ENCODE measurements at regions not wholly inside any gene's neighbourhood (a gene's known extent, or its start where the extent isn't known, plus 50 kb on each side); places are given as distances from the start of the nearest gene placed in this dataset.

DNA sequence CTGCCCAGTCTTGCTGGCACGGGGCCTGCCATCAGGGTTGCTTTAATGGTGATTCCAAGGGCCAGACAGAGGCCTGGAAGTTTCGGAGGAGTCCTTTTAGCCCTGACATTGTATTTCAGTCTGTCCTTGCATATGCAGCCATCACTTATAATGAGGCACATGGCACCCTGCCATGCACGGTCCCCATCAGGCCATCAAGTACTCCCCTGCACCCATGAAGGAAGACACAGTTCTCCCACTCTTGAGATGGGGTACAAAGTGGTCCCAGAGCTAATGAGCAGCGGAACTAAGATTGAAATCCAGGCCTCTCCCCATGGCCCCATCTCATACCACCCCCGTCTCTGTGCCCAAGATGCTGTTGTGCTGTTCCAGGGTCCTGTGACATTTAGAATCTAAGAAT is 596.6 kb downstream of the PTPRU start:
- Mint-ChIP-seq H3K4me1 (no peaks in the 10 kb centered on the region), H3K27ac (no peak overlapping the region), H3K9me3 (no peaks in the 10 kb centered on the region), H3K36me3 (no peaks in the 10 kb centered on the region), H3K4me3 (no peak overlapping the region), H3K27me3 (peaks cover 3% of the 10 kb centered on the region)

DNA sequence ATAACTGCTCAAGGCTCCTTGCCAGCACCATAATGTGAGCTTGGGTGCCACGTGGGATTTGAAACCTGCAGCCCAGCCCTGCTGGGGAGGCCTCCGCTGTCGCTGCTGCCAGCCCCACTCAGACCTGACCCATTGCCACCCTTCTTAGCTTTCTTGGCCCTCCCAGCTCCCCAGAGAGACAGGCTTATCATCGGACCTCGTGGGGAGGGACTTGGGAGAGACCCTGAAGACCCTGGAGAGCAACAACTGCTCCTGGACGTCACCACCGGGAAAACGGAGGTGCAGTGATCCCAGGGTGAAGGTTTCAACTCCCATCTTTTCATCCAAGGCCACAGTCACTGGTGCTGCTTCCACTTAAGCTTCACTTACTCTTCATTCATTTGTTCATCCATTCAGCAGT is 596.1 kb downstream of the PTPRU start:
- H3K9me3 Mint-ChIP-seq, result no peaks in the 10 kb centered on the region
- no peak overlapping the region for H3K4me3 Mint-ChIP-seq
- peaks cover 3% of the 10 kb centered on the region for H3K27me3 Mint-ChIP-seq
- H3K27ac Mint-ChIP-seq, result no peak overlapping the region
- no peaks in the 10 kb centered on the region for H3K36me3 Mint-ChIP-seq
- no peaks in the 10 kb centered on the region for H3K4me1 Mint-ChIP-seq

DNA sequence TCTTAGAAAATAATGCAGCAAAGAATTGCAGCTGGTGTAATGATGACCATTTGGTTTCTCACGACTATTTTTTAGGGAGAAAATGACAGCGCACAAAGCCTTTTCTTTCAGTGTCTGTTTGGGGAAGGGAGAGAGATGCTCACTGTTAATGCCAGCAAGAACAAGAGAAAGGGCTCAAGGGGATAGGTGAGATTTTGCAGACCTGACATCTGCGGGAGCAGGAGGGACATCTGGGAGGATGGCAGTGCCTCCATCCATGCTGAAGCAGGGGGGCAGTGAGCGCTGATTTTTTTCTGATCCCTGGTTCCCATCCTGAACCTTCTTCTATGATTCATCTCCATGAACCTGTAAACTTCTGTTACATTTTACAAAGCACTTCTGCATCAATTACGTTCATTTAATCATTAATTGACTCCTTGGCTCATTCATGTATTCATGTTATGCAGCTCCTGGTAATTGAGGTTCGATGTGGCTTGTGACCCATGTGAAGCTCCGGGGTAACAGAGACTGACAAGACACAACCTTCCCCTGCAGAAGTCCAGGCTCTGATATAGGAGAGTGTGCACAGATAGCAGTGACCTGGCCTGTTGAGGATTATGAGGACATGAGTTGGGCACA is 595.3 kb downstream of the PTPRU start:
- Mint-ChIP-seq H3K4me3 (no peak overlapping the region), H3K9me3 (no peaks in the 10 kb centered on the region), H3K36me3 (no peaks in the 10 kb centered on the region), H3K27me3 (peaks cover 4% of the 10 kb centered on the region), H3K4me1 (no peaks in the 10 kb centered on the region), H3K27ac (no peak overlapping the region)

DNA sequence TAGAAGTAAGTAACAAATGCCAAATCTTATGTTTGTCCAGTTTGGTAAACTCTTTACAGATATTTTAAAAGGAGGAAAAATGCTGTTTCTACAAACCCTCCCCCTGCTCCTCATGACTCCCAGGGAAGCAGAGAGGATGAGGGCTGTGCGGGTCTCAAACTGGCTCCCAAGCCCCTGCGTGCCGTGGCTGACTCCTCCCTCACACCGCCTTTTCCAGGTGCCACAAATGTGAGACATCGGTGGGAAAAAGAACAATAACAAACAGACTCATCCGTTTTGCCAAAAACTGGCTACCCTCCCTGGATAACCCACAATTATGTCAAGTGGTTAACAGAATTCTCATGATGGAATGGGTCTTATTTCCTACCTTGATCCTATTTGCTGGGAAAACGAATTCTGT is 594.6 kb downstream of the PTPRU start:
- no peak overlapping the region for H3K4me3 Mint-ChIP-seq
- no peaks in the 10 kb centered on the region for H3K36me3 Mint-ChIP-seq
- H3K27me3 Mint-ChIP-seq, result peaks cover 4% of the 10 kb centered on the region
- H3K9me3 Mint-ChIP-seq, result no peaks in the 10 kb centered on the region
- no peaks in the 10 kb centered on the region for H3K4me1 Mint-ChIP-seq
- no peak overlapping the region for H3K27ac Mint-ChIP-seq

DNA sequence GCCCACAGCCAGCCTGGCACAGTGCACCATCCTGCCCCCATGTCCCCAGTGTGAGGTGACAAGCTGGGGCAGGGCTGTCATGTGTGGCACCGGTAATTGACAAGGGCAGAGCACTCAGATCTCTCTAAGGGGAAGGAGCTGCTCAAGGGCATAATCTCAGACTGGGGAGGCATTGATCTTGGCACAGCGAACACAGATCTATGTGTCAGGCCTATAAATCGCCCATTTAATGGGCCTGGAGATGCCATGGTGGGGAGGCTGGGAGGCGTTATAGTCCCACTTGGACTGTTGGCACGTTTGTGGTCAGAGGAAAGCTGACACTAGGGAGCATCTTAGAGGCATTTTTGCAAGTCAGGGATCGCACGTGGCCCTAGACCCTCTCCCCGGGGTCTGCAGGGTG is 594.1 kb downstream of the PTPRU start:
- H3K4me1 Mint-ChIP-seq, result no peaks in the 10 kb centered on the region
- H3K27ac Mint-ChIP-seq, result no peak overlapping the region
- H3K27me3 Mint-ChIP-seq, result peaks cover 4% of the 10 kb centered on the region
- no peaks in the 10 kb centered on the region for H3K9me3 Mint-ChIP-seq
- no peaks in the 10 kb centered on the region for H3K36me3 Mint-ChIP-seq
- no peak overlapping the region for H3K4me3 Mint-ChIP-seq

DNA sequence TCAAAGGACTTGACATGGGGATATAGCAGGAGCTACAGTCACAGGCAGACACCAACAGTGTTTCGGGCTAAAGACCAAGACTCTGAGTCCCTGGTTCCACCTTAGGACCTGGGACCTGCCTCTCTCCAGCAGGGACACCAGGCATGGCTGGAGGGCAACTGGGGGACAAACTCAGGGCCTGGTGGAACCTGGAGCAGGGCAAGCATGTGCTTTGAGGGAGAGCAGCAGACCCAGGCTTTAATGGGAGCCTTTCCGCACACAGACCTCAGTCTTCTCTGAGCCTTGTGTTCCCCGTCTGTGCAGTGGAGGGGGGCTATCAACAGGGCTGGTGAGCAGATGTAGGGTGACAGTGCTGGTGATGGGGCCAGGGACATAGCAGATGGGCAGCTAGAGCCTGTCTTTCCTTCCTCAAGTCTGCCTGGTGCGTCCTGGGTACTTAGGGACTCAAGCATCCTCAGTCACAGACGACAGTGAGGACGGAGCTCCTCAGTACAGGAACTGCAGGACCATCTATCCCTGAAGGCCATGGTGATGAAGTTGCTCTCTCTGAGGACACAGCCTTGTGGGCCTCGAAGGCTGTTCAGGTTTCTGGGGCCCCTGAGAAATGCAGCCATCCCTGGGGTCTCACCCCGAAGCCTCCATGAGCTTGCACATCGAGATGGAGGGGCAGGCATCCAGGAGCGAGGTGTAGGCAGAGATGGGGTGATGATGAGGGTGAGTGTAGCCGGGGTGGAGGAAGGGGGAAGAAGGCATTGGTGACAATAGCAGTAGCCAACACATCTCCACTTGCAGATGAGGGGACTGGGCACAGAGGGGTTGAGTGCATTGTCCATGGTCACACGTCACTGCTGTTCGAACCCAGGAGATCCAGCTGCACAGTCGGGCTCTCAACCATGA is 593.4 kb downstream of the PTPRU start:
- H3K27me3 Mint-ChIP-seq, result peaks cover 4% of the 10 kb centered on the region
- no peak overlapping the region for H3K4me3 Mint-ChIP-seq
- no peaks in the 10 kb centered on the region for H3K4me1 Mint-ChIP-seq
- H3K9me3 Mint-ChIP-seq, result no peaks in the 10 kb centered on the region
- no peaks in the 10 kb centered on the region for H3K36me3 Mint-ChIP-seq
- no peak overlapping the region for H3K27ac Mint-ChIP-seq

DNA sequence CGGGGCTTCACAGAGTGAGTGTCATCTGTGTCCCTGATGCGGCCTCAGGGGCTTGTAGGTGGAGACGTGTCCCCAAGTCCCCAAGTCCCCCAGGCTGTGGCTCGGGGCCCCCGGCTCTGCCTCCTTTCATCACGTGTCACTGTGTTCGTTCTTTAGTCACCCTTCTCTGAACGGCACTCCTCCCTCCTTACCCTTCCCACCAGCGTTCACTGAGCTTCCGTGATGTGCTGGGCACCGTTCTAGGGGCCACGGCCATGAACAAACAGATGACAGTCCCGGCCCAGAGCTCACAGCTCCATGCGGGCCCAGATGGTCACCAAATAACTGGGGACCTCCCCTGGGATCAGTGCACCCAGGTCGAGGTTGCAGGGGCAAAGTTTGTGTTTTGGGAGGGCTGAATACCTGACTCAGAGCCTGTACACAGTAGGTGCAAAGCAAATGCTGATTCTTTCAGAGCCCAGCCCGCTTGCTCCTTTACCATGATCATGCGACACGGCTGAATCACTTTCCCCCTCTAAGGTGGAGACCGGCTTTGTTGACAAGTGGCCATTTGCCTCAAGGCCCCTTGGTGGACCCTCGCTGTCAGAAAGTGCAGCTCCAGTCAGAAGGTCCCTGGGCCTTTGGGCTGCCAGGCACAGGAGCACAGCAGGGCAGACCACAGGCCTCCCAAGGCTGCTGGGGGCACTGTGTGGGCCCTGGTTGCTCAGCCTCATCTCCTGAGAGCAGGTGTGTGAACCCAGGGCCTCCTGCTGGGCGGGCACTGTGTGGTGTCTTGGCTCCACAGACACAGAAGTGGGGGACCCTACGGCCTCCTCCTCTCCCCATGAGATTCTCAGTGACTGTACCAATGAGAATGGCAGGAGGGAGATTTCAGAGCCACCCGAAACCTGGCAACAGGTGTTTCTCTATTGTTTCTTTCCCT is 592.5 kb downstream of the PTPRU start:
- Mint-ChIP-seq H3K27ac (no peak overlapping the region), H3K4me3 (no peak overlapping the region), H3K4me1 (no peaks in the 10 kb centered on the region), H3K27me3 (peaks cover 6% of the 10 kb centered on the region), H3K36me3 (no peaks in the 10 kb centered on the region), H3K9me3 (no peaks in the 10 kb centered on the region)

DNA sequence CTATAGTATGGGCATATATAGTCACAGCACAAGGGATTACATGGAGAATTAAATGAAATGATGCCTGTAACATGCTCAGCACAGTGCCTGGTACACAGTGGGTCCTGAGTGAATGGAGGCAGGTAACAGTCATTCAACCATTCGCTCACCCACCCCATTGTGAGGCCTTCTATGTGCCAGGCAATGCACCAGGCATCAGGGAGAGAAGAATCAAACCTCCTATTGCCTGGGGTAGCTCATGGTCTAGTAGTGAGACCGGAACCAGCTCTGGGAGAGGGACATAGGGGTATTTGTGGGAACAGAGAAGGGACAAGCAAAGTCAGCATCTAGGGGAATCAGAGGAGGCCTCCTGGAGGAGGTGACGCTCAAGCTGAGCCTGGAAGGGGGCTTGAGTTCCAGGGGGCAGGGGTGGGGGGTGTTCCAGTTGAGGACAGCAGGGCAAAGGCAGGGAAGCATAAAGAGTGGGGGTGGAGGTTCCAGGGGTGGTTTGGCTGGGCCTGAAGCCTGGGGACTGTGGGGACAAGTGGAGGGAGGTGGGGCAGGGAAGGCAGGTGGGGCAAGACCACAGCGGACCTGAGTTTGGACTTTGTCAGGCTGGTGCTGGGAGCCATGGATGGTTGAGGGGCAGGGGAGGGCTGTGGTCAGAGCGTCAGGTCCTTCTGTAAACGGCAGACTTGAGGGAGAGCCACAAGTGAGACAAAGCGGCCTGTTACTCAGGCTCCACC is 591.6 kb downstream of the PTPRU start:
- H3K36me3 Mint-ChIP-seq, result no peaks in the 10 kb centered on the region
- H3K27me3 Mint-ChIP-seq, result peaks cover 8% of the 10 kb centered on the region
- H3K4me3 Mint-ChIP-seq, result no peak overlapping the region
- no peak overlapping the region for H3K27ac Mint-ChIP-seq
- no peaks in the 10 kb centered on the region for H3K4me1 Mint-ChIP-seq
- no peaks in the 10 kb centered on the region for H3K9me3 Mint-ChIP-seq

DNA sequence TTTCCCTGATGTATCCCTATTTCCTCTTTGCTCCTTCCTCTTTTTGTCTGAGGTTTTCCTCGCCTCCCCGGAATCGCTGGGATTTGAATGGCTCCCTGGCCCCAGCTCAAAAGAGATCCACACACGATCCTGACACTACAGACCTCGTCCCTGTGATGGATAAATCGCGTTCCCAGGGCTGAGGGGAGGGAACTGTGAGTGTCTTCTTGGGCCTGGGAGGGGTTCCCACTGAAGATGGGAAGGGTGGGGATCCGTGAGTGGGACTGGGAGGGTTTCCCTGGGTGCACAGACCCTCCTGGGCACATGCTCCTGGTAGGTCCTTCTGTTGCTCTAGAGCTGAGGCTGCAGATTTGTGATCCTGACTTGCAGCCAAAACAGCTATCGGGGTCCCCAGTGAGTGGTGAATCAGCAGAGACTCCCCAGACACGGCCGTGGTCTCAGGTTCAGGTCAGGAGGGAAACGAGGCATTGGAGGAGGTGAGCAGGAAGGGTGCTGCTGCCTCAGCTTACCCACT is 591.0 kb downstream of the PTPRU start:
- peaks cover 9% of the 10 kb centered on the region for H3K27me3 Mint-ChIP-seq
- H3K27ac Mint-ChIP-seq, result no peak overlapping the region
- H3K4me1 Mint-ChIP-seq, result no peaks in the 10 kb centered on the region
- no peak overlapping the region for H3K4me3 Mint-ChIP-seq
- no peaks in the 10 kb centered on the region for H3K9me3 Mint-ChIP-seq
- no peaks in the 10 kb centered on the region for H3K36me3 Mint-ChIP-seq

DNA sequence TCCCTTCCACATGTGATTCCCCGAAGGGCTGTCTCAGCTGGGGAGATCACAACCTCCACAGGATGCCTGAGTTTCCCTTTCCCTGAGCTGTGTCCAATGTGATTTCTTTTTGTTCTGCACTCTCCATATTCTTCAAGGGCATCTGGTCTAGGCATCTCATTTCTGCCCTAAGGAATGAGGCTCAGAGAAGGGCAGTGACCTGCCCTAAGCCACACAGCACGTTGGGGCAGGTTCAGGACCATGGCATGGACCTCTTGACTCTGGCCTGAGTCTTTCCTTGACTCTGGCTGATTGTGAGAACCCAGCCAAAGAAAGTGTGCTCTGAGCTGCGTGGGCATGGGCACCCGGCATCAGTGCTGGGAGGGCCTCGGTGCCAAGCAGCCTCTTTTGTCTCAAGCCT is 590.3 kb downstream of the PTPRU start:
- Mint-ChIP-seq H3K36me3 (no peaks in the 10 kb centered on the region), H3K27ac (no peak overlapping the region), H3K27me3 (peaks cover 7% of the 10 kb centered on the region), H3K9me3 (no peaks in the 10 kb centered on the region), H3K4me3 (no peak overlapping the region), H3K4me1 (no peaks in the 10 kb centered on the region)

DNA sequence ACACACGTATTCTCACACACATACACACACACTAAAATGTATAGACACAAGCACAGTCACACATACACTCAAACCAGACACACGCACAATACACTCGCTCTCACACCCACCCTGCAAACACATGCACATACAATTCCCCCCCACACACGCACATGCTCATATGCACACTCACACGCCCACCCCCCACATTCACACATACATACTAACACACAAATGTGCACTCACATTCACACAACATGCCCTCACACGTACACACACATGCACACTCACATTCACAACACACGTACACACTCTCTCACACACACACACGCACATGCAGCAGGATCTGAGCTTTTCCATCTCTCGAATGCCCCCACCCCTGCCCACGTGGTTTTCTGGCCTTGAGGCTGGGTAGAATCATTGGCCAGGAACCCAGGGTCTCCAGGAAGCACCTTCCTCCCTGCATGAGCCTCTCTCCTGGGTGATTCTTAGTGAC is 589.7 kb downstream of the PTPRU start:
- Mint-ChIP-seq H3K27me3 (peaks cover 13% of the 10 kb centered on the region), H3K27ac (no peak overlapping the region), H3K4me1 (no peaks in the 10 kb centered on the region), H3K9me3 (no peaks in the 10 kb centered on the region), H3K36me3 (no peaks in the 10 kb centered on the region), H3K4me3 (no peak overlapping the region)

DNA sequence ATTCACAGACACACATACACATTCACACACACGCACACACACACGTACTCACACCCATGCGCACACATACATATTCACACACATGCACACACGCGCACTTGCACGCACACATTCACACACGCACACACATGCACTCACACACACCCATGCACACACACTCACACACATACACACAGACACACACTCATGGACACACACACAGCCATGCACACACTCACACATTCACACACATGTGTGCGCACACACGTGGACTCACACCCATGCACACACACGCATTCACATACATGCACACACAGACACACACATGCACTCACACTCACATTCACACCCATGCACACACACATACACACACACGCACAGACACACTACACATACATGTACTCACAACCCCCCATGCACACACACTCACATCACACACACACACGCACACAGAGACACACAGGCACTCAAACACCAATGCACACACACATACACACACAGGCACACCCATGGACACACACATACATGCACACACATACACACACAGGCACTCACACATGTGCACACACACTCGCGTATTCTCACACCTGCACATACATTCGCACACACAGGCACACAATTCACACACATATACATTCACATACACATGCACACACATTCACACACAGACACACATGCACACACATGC is 589.1 kb downstream of the PTPRU start:
- Mint-ChIP-seq H3K27me3 (peaks cover 15% of the 10 kb centered on the region), H3K27ac (no peak overlapping the region), H3K4me3 (no peak overlapping the region), H3K9me3 (no peaks in the 10 kb centered on the region), H3K4me1 (no peaks in the 10 kb centered on the region), H3K36me3 (no peaks in the 10 kb centered on the region)

DNA sequence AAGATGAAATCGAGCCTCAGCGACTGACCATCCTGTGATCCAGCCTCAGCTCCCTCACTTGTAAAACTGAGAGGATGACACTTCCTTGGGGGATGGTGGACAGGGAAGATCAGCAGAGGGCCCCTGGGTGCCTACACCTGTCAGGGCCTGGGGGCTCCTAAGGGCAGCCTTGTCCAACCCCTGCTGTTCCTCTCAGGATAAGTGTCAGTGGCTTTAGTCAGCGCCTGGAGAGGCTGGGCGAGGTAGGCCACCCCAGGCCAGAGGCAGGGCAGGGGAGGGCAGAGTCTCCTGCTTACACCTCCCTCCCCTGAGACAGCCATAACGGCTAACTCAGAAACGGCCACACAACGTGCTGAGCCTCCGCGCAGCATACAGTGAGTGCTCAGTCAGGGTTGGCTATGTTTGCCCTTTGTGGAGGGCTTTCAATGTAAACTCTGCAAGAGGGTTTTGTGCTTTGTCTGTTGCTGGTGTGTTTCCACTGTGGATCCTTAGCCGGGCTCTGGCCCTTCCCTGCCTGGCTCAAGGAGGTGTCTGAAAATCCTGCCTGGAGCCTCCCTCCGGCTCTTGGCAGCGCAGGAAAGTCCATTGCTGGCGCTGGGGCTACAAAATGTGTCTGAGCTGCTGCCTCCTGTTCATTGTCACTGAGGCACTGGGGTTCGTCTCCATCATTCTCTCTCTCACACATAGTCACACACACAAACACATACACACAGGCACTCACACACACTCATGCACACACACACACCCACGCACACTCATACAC is 588.4 kb downstream of the PTPRU start:
- Mint-ChIP-seq H3K27me3 (peaks cover 21% of the 10 kb centered on the region), H3K9me3 (no peaks in the 10 kb centered on the region), H3K27ac (no peak overlapping the region), H3K4me3 (no peak overlapping the region), H3K4me1 (no peaks in the 10 kb centered on the region), H3K36me3 (no peaks in the 10 kb centered on the region)

DNA sequence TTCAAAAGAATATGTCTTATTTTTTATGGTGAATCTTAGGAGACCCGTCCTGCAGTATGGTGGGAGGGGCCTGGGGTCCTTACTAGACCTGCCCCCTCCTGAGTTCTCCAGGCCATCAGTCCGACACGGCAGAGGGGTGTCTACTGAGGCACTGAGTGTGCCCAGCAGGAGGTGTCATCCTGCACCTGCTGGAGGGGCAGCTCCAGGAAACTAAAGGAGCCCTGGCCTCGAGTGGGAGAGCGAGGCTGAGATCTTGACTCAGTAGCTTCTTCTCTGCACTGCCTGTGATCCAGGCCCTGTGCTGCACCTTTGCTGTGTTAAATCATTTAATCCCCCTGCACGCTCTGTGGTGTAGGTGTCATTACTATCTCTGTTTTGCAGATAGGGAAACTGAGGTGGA is 587.7 kb downstream of the PTPRU start:
- no peak overlapping the region for H3K27ac Mint-ChIP-seq

More for the DNA sequence above, 587.7 kb downstream of the PTPRU start:
- no peaks in the 10 kb centered on the region for H3K4me1 Mint-ChIP-seq
- H3K9me3 Mint-ChIP-seq, result no peaks in the 10 kb centered on the region
- H3K27me3 Mint-ChIP-seq, result peaks cover 21% of the 10 kb centered on the region
- no peak overlapping the region for H3K4me3 Mint-ChIP-seq
- no peaks in the 10 kb centered on the region for H3K36me3 Mint-ChIP-seq
